CD4-positive, alpha-beta T cell treated with Interleukin-10 for 1 hour (primary cell): ENCODE measurements at regions not wholly inside any gene's neighbourhood (a gene's known extent, or its start where the extent isn't known, plus 50 kb on each side); places are given as distances from the start of the nearest gene placed in this dataset.
"Not testable (repeated sequence)": the region's sequence is repeated elsewhere in the genome, so short reads cannot be mapped to it uniquely, and the experiment has no call there.

Experiments
- DNase-seq: peaks from one replicate; pipeline ENCODE4 v3.0.0-alpha.2; 2020

DNA sequence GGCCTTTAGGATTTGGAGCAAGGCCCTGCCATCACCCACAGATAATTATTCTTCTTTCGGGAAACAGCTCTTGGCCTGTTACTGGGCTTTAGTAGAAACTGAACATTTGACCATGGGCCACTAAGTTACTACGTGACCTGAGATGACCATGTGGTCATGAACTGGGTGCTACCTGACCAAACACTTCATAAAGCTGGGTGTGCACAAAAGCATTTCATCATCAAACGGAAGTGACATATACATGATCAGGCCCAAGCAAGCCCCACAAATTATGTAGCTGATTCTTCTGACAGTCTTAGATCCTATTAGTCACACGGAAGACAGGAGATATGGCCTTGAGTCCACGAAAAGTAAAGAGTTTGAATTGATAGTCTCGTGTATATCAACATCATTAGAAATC is 130.9 kb upstream of the FBN2 start:
- DNase-seq, result no peak

DNA sequence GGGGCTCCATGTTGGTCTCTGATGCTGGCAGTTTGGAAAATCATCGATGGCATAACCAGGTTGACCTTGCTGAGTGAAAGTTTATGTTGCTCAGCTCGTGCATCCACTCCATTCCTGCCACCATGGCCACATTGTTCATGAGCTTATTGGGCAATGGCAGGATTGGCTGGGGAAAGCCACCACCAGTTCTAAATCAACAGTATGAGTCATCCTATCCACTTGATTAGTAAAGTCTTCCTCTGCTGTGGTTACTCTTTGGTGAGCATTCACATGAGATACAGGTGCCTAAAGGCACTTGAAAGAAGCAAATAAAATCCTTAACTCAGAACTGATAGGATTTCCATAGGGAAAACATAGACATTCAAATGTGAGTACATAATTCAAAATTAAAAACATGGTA is 131.8 kb upstream of the FBN2 start:
- no peak for DNase-seq

- no peak for DNase-seq
Observed at GRCh38 chr5:128671943-128672342, 133.9 kb upstream of the FBN2 start.

GRCh38 chr5:128673000-128673399 is 135.0 kb upstream of the FBN2 start:
- DNase-seq, result no peak

GRCh38 chr5:128673411-128673957 is 135.4 kb upstream of the FBN2 start:
- DNase-seq, result no peak

- DNase-seq, result no peak
Observed at GRCh38 chr5:128673970-128674369, 135.9 kb upstream of the FBN2 start.

- peak; percentile 25 for DNase-seq
Observed at GRCh38 chr5:128674837-128675446, 136.9 kb upstream of the FBN2 start.

DNA sequence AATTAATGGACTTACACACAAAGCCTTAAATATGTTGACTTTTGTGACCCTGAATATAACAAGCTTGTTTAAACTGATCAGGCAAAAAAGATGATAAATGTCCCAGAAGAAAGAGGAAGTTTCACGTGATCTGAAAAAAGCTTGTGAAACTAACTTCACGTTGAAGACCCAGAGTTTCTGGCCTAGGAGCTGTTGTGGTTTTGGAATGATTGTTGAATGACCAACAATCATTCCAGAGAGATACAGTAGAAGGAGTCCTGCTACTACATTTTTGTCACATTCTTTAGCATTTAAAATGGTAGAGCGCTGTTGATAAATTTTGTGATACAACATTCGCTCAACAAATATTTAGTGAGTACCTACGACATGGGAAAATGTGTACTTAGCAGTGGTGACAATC is 143.1 kb upstream of the FBN2 start:
- DNase-seq, result no peak

DNA sequence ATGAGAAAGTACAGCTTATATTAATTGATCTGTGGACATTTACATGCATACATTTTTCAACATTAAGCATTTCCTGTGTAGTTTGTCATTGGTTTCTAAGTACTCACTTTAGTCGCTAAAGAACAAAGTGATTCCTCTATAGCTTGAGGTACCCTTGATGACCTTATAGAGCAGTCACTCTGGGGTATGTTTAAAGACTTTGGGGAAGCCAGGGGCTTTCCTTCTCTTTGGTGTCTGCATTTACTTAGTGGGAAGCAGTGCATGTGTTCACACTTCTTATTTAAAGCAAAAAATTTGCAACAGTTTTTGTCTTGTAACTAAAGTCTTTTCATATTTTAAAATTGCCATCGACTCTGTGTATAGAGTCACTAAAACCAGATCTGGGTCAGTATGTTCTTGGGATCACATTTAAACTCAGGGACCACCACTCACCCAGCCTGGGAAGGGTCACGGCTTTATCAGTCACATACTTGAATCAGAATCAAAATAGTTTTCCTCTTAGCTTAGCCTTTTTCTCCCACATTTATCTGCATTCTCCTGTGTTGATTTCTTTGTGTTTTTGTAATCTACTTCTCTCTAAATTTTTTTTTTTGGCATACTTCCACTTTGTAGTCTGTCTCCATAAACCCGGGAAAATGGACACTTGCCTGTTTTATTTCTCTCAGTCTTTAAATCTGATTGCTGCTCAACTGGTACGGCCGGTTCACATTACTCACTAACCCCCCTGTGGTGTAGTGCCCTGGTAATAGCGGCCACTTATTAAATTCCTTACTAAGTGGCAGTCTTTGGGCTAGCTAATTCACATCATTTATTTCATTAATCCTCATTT is 143.9 kb upstream of the FBN2 start:
- DNase-seq, result no peak

GRCh38 chr5:128682669-128683068 is 144.6 kb upstream of the FBN2 start:
- DNase-seq, result no peak

- DNase-seq, result no peak
Observed at GRCh38 chr5:128684961-128685360, 146.9 kb upstream of the FBN2 start.

- no peak for DNase-seq
Observed at GRCh38 chr5:128687930-128688329, 149.9 kb upstream of the FBN2 start.

- DNase-seq, result no peak
Observed at GRCh38 chr5:128693764-128694163, 155.7 kb upstream of the FBN2 start.

GRCh38 chr5:128695791-128696530 is 157.9 kb upstream of the FBN2 start:
- DNase-seq, result no peak

DNA sequence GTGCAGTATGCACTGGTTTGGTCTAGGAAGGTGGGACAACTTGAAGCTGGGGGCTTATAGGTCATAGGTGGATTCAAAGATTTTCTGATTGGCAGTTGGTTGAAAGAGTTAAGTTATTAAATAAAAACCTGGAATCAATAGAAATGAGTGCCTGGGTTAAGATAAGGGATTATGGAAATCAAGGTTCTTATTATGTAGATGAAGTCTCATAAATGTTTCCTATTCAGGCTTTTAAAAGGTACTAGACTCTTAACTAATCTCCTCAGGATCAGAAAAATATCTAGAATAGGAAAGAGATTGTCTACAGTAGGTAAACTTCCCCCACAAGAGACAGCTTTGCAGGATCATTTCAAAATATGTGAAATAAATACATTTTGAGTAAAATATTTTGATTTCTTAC is 163.3 kb upstream of the FBN2 start:
- no peak for DNase-seq

GRCh38 chr5:128703322-128703721 is 165.3 kb upstream of the FBN2 start:
- no peak for DNase-seq

DNA sequence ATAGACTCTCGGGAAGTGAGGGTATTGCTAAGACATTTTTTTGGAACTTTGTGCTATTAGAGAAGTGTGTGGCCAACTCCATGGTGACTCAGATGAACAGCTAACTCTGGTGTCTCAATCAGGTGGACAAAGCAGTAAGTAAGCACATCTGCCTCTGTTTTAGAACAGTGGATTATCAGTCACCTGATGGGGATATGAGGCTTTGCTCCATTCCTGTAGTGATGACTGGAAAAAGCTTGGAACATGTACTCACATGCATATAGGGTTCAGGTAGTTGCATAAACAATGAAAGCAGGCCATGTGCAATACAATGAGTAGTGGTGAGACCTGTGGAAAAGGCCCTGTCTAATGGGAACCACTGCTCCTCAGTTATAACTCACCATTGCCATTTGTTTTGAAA is 168.2 kb upstream of the FBN2 start:
- no peak for DNase-seq

DNA sequence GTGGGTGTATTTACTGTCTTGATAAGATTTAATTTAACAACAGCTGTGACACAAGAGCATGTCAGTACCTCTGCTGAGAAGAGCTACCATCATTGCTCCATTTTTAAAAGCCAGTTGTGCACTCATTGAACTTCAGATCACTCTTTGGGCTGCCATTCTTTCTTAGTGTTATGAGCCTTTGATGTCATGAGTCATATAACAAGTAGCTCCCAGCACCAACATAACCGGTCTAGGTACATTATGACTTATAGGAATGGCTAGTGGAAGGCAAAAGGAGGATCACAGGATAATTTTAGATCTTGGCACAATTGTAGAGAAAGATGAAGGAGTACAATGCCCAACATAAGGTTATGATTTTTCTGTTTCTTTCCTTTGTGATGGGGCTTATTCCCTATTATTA is 170.8 kb upstream of the FBN2 start:
- no peak for DNase-seq

DNA sequence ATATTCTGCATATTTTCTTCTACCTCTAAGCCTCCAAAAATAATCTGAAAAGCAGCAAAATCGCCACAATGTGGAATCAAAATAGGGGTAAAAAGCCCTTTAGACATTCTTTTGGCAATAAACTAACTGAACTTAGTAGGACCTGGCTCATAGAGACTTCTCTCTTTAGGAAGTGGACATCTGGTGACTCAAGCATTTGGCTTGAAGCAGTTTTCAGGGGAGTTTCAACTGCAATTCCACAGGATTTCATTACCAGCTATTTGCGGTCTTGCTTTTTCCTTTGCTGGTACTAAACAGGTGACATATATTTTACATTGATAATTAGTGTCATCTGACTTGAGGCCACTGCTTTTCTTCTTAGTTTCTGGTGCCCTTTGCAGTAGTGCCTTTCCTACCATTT is 173.2 kb upstream of the FBN2 start:
- DNase-seq, result no peak

- DNase-seq, result no peak
Observed at GRCh38 chr5:128714551-128714950, 176.5 kb upstream of the FBN2 start.

DNA sequence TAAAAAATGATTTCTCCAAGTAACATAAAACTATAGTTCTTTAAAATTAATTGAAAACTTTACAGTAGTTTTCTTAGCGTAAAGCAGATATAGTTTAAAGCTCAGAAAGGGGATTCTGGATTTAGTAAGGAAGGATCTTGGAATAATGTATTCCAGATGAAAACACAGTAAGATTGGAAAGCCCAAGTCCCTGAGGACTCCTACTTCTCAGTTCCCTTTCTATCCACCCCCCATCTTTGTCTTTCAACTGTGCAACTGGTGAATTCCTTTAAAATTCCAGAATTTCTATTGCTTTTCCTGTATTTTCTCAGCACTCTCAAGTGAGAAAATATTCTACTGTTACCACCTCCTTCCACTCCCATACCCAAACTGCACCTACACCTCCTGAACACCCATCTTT is 184.5 kb upstream of the FBN2 start:
- DNase-seq, result no peak

DNA sequence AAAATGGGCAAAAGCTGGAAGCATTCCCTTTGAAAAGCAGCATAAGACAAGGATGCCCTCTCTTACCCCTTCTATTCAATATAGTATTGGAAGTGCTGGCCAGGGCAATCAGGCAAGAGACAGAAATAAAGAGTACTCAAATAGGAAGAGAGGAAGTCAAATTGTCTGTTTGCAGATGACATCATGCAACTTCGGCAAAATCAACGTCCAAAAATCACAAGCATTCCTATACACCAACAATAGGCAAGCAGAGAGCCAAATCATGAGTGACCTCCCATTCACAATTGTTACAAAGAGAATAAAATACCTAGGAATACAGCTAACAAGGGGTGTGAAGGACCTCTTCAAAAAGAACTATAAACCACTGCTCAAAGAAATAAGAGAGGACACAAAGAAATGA is 192.0 kb upstream of the FBN2 start:
- DNase-seq, result not testable (repeated sequence)

DNA sequence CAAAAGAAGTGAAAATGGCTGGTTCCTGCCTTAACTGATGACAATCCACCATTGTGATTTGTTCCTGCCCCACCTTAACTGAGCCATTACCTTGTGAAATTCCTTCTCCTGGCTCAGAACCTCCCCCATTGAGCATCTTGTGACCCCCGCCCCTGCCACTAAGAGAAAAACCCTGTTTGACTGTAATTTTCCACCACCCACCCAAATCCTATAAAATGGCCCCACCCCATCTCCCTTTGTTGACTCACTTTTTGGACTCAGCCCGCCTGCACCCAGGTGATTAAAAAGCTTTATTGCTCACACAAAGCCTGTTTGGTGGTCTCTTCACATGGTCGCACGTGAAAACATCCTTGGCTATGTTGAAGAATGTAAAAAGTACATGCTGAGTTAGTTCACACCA is 197.6 kb upstream of the FBN2 start:
- DNase-seq, result not testable (repeated sequence)

- DNase-seq, result no peak
Observed at GRCh38 chr5:128736553-128736952, 198.5 kb upstream of the FBN2 start.
